ENCODE measurements at regions not wholly inside any gene's neighbourhood (a gene's known extent, or its start where the extent isn't known, plus 50 kb on each side); places are given as distances from the start of the nearest gene placed in this dataset.
A peak's percentile ranks its signal among the peaks of the same experiment; 100 is the strongest.

DNA sequence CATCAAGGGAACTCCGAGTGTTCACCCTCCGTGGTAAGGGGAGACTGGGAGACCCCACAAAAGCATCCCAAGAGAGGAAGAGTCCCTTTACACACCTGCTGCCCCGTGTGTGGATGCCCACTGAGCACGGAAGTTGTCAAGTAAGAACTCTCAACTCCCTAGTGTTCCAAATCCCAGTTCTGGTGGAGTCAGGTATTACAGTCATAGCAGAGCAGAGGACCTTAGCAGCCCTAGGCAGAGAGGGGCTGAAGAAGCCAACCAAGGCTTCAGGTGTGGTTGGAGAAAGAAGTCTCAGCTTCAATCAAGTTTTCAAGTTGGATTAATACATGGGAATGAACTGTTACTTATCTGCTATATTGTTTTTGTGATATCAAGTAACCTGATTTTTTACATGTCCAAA is 512.5 kb downstream of the RNF144A start:
- Mint-ChIP-seq H3K36me3 (ENCODE audit: low read depth) (peaks cover 6% of the 10 kb centered on the region), H3K4me3 (peak overlapping the region in 2 of 3 experiments; percentile 9 to 35), H3K4me1 (peaks cover 4% of the 10 kb centered on the region), H3K9me3 (peaks cover 15% of the 10 kb centered on the region), H3K27ac (no peak overlapping the region), H3K27me3 (ENCODE audit: low read depth) (peaks cover 31% of the 10 kb centered on the region)
- TF ChIP-seq, protein P1, sequence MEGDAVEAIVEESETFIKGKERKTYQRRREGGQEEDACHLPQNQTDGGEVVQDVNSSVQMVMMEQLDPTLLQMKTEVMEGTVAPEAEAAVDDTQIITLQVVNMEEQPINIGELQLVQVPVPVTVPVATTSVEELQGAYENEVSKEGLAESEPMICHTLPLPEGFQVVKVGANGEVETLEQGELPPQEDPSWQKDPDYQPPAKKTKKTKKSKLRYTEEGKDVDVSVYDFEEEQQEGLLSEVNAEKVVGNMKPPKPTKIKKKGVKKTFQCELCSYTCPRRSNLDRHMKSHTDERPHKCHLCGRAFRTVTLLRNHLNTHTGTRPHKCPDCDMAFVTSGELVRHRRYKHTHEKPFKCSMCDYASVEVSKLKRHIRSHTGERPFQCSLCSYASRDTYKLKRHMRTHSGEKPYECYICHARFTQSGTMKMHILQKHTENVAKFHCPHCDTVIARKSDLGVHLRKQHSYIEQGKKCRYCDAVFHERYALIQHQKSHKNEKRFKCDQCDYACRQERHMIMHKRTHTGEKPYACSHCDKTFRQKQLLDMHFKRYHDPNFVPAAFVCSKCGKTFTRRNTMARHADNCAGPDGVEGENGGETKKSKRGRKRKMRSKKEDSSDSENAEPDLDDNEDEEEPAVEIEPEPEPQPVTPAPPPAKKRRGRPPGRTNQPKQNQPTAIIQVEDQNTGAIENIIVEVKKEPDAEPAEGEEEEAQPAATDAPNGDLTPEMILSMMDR (IDR thresholded peaks at IDR 0.05; ENCODE audit: unreplicated experiment in 3 of 3) = no peak

DNA sequence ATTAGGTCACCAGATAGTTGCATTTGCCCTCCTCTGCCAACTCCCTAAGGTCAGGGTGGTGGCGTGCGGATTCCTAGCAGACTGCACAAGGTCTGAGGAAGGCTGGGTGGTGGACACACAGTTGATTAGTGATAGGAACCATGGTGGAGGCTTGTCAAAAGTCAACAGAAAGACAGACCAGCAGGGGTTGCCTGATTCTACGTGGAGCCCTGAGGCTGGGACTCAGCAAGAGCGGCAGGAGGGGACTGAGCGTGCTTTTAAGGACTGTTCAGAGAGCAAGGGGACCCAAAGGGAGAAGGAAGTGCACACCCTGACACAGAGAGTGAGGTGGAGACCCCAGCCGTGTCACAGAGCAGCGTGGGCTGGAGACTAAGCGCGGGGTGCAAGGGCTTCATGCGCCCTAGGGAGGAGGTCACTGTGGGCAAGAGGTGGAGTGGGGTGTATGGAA is 513.2 kb downstream of the RNF144A start:
- Mint-ChIP-seq H3K4me1 (peaks cover 4% of the 10 kb centered on the region), H3K9me3 (peaks cover 20% of the 10 kb centered on the region), H3K4me3 (peak overlapping the region; percentile 77 to 80 (median 79)), H3K36me3 (ENCODE audit: low read depth) (peaks cover 6% of the 10 kb centered on the region), H3K27me3 (ENCODE audit: low read depth) (peaks cover 31% of the 10 kb centered on the region), H3K27ac (peak overlapping the region; percentile 45 to 64 (median 56))
- TF ChIP-seq, protein P1 (IDR thresholded peaks at IDR 0.05; ENCODE audit: unreplicated experiment in 3 of 3) = no peak

DNA sequence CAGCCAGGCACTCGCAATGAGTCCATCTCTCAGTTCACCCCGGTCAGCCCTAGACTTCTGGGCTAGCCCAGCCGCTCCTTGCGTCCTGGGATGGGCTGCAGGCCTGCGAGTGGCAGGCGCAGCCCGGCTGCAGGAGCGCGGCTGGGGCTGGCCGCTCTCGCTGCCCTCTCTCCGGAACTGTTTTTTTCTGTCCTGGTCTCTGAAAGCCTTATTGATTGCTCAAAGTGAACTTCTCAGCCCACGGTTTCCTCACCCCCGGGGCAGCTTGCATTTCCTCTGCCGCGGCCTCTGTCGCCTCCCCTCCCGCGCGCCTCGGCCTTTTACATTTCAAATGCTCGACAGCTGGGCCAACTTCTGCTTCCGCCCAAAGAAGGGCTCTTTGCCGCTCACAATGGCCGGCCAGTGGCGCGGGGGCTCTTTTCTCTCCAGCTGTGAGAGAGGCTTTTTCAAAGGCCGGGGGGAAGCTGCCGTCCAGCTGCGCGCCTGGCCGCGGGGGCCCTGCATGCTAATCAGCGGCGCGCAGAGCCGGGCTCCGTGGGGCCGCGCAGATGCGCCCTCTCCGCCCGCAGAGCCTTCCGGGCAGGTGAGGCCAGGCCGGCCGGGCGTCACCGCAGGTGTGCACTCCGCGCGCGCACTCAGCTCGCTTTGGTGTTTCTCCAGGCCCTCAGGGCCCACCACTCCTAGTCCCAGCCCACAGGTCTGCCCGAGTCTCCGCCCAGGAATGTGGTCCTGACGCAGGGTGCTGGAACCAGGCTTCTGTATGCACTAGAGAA is 513.8 kb downstream of the RNF144A start:
- Mint-ChIP-seq H3K27me3 (ENCODE audit: low read depth) (peaks cover 33% of the 10 kb centered on the region), H3K9me3 (peaks cover 20% of the 10 kb centered on the region), H3K27ac (peak overlapping the region in 2 of 3 experiments; percentile 56 to 64), H3K4me3 (peak overlapping the region; percentile 60 to 80 (median 72)), H3K4me1 (peaks cover 4% of the 10 kb centered on the region), H3K36me3 (ENCODE audit: low read depth) (peaks cover 6% of the 10 kb centered on the region)
- TF ChIP-seq, protein P1 (IDR thresholded peaks at IDR 0.05; ENCODE audit: unreplicated experiment in 3 of 3) = no peak

DNA sequence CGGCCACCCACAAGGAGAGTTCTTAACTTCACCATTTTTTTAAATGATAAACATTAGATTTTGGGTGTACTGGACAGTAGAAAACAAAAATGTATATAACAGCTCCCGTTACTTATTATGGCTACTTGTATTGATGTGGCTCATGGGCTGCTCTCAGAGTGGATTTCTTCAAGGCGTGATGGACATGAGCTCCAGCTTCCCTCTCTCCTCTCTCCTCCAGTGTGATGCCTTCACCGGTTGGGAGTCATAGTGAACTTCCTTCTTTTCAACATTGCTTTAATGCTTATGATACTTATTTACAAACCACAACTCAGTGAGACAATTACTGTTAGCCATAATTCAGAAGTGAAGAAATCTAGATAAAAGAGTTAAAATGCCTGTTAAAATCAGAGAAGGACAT is 515.2 kb downstream of the RNF144A start:
- no peak overlapping the region for H3K27ac Mint-ChIP-seq
- peak overlapping the region; percentile 4 to 61 (median 31) for H3K4me3 Mint-ChIP-seq
- peaks cover 35% of the 10 kb centered on the region for H3K27me3 Mint-ChIP-seq (ENCODE audit: low read depth)
- H3K9me3 Mint-ChIP-seq = peaks cover 20% of the 10 kb centered on the region
- TF ChIP-seq, protein P1 (IDR thresholded peaks at IDR 0.05; ENCODE audit: unreplicated experiment in 3 of 3) = no peak
- H3K36me3 Mint-ChIP-seq (ENCODE audit: low read depth) = peaks cover 6% of the 10 kb centered on the region
- peaks cover 4% of the 10 kb centered on the region for H3K4me1 Mint-ChIP-seq

DNA sequence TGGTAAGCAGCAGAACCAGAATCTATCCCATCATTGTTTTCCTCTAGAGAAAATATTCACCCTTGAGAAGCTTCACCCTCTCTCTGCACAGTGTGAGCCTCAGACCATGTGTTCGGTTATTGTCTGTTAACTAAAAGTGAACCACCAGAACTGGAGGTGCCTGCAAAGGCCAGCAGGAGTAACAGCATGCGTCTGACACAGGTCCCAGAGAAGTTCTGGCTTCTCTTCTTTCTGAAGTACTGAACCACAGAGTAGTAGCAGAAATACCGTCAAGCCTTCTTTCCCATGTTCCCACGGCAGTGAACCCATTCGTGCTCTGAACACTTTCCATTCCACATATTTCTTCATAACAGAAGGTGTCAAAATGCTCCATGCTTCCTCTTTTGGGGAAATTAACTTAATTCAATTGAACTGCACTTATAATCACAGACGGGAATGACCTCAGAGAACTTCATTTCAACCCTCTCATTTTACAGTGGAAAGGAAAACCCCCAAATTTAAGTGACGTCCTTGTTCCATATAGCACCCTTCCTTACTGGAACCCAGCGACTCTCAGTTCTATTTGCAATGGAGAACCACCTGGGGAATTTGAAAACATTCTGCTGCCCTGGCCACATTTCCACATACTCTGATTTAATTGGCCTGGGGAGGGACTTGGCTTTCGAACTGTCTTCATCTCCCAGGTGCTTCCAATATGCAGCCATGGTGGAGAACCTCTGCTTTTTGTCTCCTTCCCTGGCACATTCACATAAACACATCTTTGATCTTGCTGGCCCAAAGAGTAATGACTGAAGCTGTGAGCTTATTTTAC is 519.1 kb downstream of the RNF144A start:
- Mint-ChIP-seq H3K36me3 (ENCODE audit: low read depth) (peaks cover 6% of the 10 kb centered on the region), H3K27me3 (ENCODE audit: low read depth) (peaks cover 14% of the 10 kb centered on the region), H3K27ac (no peak overlapping the region), H3K9me3 (peaks cover 20% of the 10 kb centered on the region), H3K4me3 (no peak overlapping the region), H3K4me1 (no peaks in the 10 kb centered on the region)
- TF ChIP-seq, protein P1 (IDR thresholded peaks at IDR 0.05; ENCODE audit: unreplicated experiment in 3 of 3) = no peak

Data from nephron (organoid).